Neural cell (in vitro differentiated cells): ENCODE measurements at regions not wholly inside any gene's neighbourhood (a gene's known extent, or its start where the extent isn't known, plus 50 kb on each side); places are given as distances from the start of the nearest gene placed in this dataset.

Experiments
- H2AFZ ChIP-seq: fragments of 200-600, 300-800 bp; sonication (generic), shearing (Covaris generic); 2 replicates; pipeline ENCODE4 v1.6.0; 2014; ENCODE audit warnings: low read depth, mild to moderate bottlenecking, antibody characterized with exemption, low read length, moderate library complexity
- H3F3A ChIP-seq: fragments of 200-600 bp; shearing (Covaris generic); 2 replicates; pipeline ENCODE4 v1.6.1; 2016; ENCODE audit warnings: mild to moderate bottlenecking, moderate library complexity, mixed read lengths, antibody characterized with exemption, low read length; ENCODE audit not compliant: insufficient read depth, poor library complexity, severe bottlenecking
- H3K27ac ChIP-seq: fragments of 200-600, 300-800 bp; sonication (generic), shearing (Covaris generic); 2 replicates; pipeline ENCODE4 v1.5.1; 2014; ENCODE audit warnings: mild to moderate bottlenecking, low read length, moderate library complexity
- H3K27me3 ChIP-seq: fragments of 300-800, 200-600 bp; sonication (generic), shearing (Covaris generic); 2 replicates; pipeline ENCODE4 v1.6.0; 2014; ENCODE audit warnings: mild to moderate bottlenecking, low read depth, low read length, moderate library complexity; ENCODE audit not compliant: insufficient read depth
- H3K36me3 ChIP-seq: fragments of 300-800, 200-600 bp; sonication (generic), shearing (Covaris generic); 2 replicates; pipeline ENCODE4 v1.5.1; 2014; ENCODE audit warnings: mild to moderate bottlenecking, antibody characterized with exemption, low read length, moderate library complexity; ENCODE audit not compliant: insufficient read depth
- H3K4me2 ChIP-seq: fragments of 300-800, 200-600 bp; sonication (generic), shearing (Covaris generic); 2 replicates; pipeline ENCODE4 v1.6.0; 2014; ENCODE audit warnings: mild to moderate bottlenecking, low read length
- H3K4me3 ChIP-seq: fragments of 300-800, 200-600 bp; sonication (generic), shearing (Covaris generic); 2 replicates; pipeline ENCODE4 v1.5.1; 2014; ENCODE audit warnings: mild to moderate bottlenecking, low read length, moderate library complexity
- H3K79me2 ChIP-seq: fragments of 200-600 bp; shearing (Covaris generic); replicated peaks from 2 replicates; pipeline ENCODE4 v1.6.0; 2014; ENCODE audit warnings: mild to moderate bottlenecking, low read length, moderate library complexity; ENCODE audit not compliant: insufficient read depth
- H3K9ac ChIP-seq: fragments of 300-800, 200-600 bp; sonication (generic), shearing (Covaris generic); 2 replicates; pipeline ENCODE4 v1.6.1; 2016; ENCODE audit warnings: mild to moderate bottlenecking, low read length, mixed read lengths
- H3K9me2 ChIP-seq: fragments of 200-600 bp; shearing (Covaris generic); 2 replicates; pipeline ENCODE4 v1.6.1; 2016; ENCODE audit warnings: mild to moderate bottlenecking, low read length, mixed read lengths; ENCODE audit not compliant: insufficient read depth
- H3K9me3 ChIP-seq: fragments of 200-600, 300-800 bp; sonication (generic), shearing (Covaris generic); 2 replicates; pipeline ENCODE4 v1.6.1; 2016; ENCODE audit warnings: mild to moderate bottlenecking, mixed run types, low read length, moderate library complexity, mixed read lengths
- H4K20me1 ChIP-seq: fragments of 200-600 bp; shearing (Covaris generic); 2 replicates; pipeline ENCODE4 v1.6.1; 2016; ENCODE audit warnings: mild to moderate bottlenecking, mixed run types; ENCODE audit not compliant: insufficient read depth
- EP300 ChIP-seq: fragments of 450-650 bp; conservative IDR thresholded peaks from 2 replicates; pipeline ENCODE4 v1.6.1; 2014; ENCODE audit warnings: antibody characterized with exemption, mild to moderate bottlenecking, moderate library complexity; ENCODE audit not compliant: poor library complexity, severe bottlenecking
- EZH2 ChIP-seq: fragments of 200-600, 300-800 bp; shearing (Covaris generic), sonication (generic); IDR thresholded peaks from 2 replicates; pipeline ENCODE4 v1.6.1; 2014; ENCODE audit warnings: antibody characterized with exemption, low read length, borderline replicate concordance, mild to moderate bottlenecking; ENCODE audit not compliant: insufficient read depth, poor library complexity, severe bottlenecking
- MXI1 ChIP-seq: fragments of 450-650 bp; conservative IDR thresholded peaks from 2 replicates; pipeline ENCODE4 v1.6.1; 2014; ENCODE audit warnings: antibody characterized with exemption, mild to moderate bottlenecking; ENCODE audit not compliant: poor library complexity, severe bottlenecking
- POLR2AphosphoS5 ChIP-seq: IDR thresholded peaks from 2 replicates; pipeline ENCODE4 v1.6.1; 2012
- RAD21 ChIP-seq: fragments of 450-650 bp; conservative IDR thresholded peaks from 2 replicates; pipeline ENCODE4 v1.6.1; 2014; ENCODE audit warnings: antibody characterized with exemption, mild to moderate bottlenecking, moderate library complexity
- SMC3 ChIP-seq: fragments of 450-650 bp; conservative IDR thresholded peaks from 2 replicates; pipeline ENCODE4 v1.6.1; 2014; ENCODE audit warnings: antibody characterized with exemption, mild to moderate bottlenecking, moderate library complexity; ENCODE audit not compliant: poor library complexity
- TAF1 ChIP-seq: IDR thresholded peaks from 2 replicates; pipeline ENCODE4 v1.6.1; 2012; ENCODE audit warnings: low read depth
- TF ChIP-seq, protein P1 (sequence below): IDR thresholded peaks from 2 replicates; pipeline ENCODE4 v1.6.1; 2012; ENCODE audit warnings: borderline replicate concordance
- TF ChIP-seq, protein P2 (sequence below): fragments of 450-650 bp; IDR thresholded peaks from 2 replicates; pipeline ENCODE4 v1.5.1; 2014; ENCODE audit warnings: antibody characterized with exemption, mild to moderate bottlenecking, moderate library complexity; ENCODE audit not compliant: poor library complexity, severe bottlenecking

DNA sequence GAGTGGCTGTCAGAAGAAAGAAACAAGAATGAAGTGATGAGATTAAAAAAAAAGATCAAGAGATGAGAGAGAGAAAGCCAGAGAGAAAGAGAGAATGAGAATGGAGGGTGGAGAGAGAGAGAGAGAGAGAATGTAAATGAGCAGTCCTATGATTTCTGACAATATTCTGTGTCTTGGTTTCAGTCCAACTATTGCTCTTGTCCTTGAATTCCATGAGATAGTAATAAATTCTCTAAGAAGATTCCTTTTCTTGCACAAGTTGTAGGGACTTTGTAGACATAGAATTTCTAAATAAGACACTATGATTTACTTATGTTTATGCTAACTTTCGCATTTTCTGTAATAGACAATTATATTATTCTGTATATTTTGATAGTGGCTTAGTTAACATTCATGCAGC lies 149.6 kb upstream of the CTSO start:
- Histone ChIP-seq H3F3A (no peaks in the 10 kb centered on the region), H3K9me3 (no peaks in the 10 kb centered on the region), H3K9me2 (no peaks in the 10 kb centered on the region), H3K27me3 (no peaks in the 10 kb centered on the region), H3K4me3 (no peak overlapping the region), H2AFZ (no peak overlapping the region), H3K79me2 (no peaks in the 10 kb centered on the region), H3K9ac (no peak overlapping the region), H3K27ac (no peak overlapping the region), H3K4me2 (no peak overlapping the region), H3K36me3 (no peaks in the 10 kb centered on the region), H4K20me1 (no peaks in the 10 kb centered on the region)
- TF ChIP-seq TAF1 (no peak), EZH2 (no peak), POLR2AphosphoS5 (no peak), RAD21 (no peak), MXI1 (no peak), SMC3 (no peak), EP300 (no peak)
- TF ChIP-seq, protein P1, sequence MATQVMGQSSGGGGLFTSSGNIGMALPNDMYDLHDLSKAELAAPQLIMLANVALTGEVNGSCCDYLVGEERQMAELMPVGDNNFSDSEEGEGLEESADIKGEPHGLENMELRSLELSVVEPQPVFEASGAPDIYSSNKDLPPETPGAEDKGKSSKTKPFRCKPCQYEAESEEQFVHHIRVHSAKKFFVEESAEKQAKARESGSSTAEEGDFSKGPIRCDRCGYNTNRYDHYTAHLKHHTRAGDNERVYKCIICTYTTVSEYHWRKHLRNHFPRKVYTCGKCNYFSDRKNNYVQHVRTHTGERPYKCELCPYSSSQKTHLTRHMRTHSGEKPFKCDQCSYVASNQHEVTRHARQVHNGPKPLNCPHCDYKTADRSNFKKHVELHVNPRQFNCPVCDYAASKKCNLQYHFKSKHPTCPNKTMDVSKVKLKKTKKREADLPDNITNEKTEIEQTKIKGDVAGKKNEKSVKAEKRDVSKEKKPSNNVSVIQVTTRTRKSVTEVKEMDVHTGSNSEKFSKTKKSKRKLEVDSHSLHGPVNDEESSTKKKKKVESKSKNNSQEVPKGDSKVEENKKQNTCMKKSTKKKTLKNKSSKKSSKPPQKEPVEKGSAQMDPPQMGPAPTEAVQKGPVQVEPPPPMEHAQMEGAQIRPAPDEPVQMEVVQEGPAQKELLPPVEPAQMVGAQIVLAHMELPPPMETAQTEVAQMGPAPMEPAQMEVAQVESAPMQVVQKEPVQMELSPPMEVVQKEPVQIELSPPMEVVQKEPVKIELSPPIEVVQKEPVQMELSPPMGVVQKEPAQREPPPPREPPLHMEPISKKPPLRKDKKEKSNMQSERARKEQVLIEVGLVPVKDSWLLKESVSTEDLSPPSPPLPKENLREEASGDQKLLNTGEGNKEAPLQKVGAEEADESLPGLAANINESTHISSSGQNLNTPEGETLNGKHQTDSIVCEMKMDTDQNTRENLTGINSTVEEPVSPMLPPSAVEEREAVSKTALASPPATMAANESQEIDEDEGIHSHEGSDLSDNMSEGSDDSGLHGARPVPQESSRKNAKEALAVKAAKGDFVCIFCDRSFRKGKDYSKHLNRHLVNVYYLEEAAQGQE = no peak
- TF ChIP-seq, protein P2, sequence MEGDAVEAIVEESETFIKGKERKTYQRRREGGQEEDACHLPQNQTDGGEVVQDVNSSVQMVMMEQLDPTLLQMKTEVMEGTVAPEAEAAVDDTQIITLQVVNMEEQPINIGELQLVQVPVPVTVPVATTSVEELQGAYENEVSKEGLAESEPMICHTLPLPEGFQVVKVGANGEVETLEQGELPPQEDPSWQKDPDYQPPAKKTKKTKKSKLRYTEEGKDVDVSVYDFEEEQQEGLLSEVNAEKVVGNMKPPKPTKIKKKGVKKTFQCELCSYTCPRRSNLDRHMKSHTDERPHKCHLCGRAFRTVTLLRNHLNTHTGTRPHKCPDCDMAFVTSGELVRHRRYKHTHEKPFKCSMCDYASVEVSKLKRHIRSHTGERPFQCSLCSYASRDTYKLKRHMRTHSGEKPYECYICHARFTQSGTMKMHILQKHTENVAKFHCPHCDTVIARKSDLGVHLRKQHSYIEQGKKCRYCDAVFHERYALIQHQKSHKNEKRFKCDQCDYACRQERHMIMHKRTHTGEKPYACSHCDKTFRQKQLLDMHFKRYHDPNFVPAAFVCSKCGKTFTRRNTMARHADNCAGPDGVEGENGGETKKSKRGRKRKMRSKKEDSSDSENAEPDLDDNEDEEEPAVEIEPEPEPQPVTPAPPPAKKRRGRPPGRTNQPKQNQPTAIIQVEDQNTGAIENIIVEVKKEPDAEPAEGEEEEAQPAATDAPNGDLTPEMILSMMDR = no peak

DNA sequence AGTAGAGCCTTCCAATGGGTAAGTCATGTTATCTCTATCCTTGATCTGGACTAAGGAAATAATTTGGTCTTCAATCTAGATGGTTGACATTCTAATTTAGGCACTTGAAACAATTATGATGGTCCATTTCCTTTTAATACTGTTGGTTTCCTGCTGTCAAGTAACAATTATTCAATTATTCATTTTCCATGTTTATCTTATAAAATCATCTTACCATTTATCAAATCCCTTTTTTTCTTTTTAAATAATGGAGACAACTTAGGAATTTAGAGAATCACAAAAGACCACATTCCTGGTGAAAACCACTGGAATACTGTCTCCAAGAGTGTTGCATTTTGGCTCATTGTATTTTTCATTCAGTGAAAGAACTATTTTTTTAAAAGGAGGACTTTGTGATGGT lies 148.7 kb upstream of the CTSO start:
- H3K4me2 ChIP-seq = no peak overlapping the region
- H3F3A ChIP-seq = no peaks in the 10 kb centered on the region
- no peaks in the 10 kb centered on the region for H3K9me2 ChIP-seq
- H4K20me1 ChIP-seq = no peaks in the 10 kb centered on the region
- no peaks in the 10 kb centered on the region for H3K79me2 ChIP-seq
- no peaks in the 10 kb centered on the region for H3K27me3 ChIP-seq
- H3K27ac ChIP-seq = no peak overlapping the region
- TF ChIP-seq, protein P1 = no peak
- no peak overlapping the region for H3K9ac ChIP-seq
- H3K9me3 ChIP-seq = no peaks in the 10 kb centered on the region
- no peak overlapping the region for H3K4me3 ChIP-seq
- H2AFZ ChIP-seq = no peak overlapping the region
- H3K36me3 ChIP-seq = no peaks in the 10 kb centered on the region
